ENCODE measurements at regions not wholly inside any gene's neighbourhood (a gene's known extent, or its start where the extent isn't known, plus 50 kb on each side); places are given as distances from the start of the nearest gene placed in this dataset.
"Not testable (repeated sequence)": the region's sequence is repeated elsewhere in the genome, so short reads cannot be mapped to it uniquely, and the experiment has no call there.

- FAIRE-seq = peak; percentile 84
Observed at GRCh38 chr2:226185616-226186211, 613.9 kb downstream of the IRS1 start.

- no peak for FAIRE-seq
Observed at GRCh38 chr2:226184940-226185615, 614.5 kb downstream of the IRS1 start.

GRCh38 chr2:226184540-226184939 is 615.1 kb downstream of the IRS1 start:
- FAIRE-seq = no peak

GRCh38 chr2:226183550-226183949 is 616.1 kb downstream of the IRS1 start:
- FAIRE-seq = no peak

- FAIRE-seq = no peak
Observed at GRCh38 chr2:226183033-226183432, 616.6 kb downstream of the IRS1 start.

DNA sequence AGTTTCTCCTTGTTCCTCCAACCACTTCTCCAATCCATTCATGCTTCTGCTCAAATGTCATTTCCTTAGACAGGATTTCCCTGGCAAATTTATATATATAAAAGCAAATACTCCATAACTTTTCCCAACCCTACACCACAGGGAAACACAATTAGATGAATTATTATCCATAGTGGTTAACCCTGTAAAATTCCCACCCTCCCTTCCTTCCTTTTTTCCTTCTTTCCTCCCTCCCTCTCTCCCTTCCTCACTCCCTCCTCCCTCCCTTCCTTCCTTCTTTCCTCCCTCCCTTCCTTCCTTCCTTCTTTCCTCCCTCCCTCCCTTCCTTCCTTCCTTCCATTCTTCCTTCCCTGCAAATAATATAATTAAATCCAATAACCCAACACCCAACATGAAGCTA is 617.7 kb downstream of the IRS1 start:
- FAIRE-seq = no peak

GRCh38 chr2:226180281-226180884 is 619.2 kb downstream of the IRS1 start:
- FAIRE-seq = no peak

DNA sequence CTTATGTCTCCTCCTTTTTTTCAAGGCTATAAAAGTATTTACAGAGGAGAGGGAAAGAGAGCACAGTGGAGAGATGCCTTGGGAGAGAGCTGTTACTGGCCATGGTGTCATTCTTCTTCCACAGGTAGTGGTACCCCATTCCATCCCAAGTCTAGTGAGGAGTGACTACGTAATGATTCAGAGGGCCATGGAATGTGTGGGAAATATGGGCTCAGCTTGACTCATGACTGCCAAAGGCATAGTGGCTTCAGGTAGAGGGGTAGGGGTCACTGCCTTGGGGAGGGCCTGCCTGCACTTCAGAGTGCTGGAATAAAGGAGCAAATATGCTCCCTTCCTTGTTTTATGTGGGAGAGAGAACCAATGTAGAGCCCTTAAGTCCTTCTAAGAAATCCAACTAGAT is 620.6 kb downstream of the IRS1 start:
- no peak for FAIRE-seq

- FAIRE-seq = no peak
Observed at GRCh38 chr2:226176283-226176984, 623.2 kb downstream of the IRS1 start.

GRCh38 chr2:226174390-226174789 is 625.2 kb downstream of the IRS1 start:
- FAIRE-seq = no peak

GRCh38 chr2:226172939-226173338 is 626.7 kb downstream of the IRS1 start:
- no peak for FAIRE-seq

GRCh38 chr2:226172309-226172708 is 627.3 kb downstream of the IRS1 start:
- FAIRE-seq = no peak

DNA sequence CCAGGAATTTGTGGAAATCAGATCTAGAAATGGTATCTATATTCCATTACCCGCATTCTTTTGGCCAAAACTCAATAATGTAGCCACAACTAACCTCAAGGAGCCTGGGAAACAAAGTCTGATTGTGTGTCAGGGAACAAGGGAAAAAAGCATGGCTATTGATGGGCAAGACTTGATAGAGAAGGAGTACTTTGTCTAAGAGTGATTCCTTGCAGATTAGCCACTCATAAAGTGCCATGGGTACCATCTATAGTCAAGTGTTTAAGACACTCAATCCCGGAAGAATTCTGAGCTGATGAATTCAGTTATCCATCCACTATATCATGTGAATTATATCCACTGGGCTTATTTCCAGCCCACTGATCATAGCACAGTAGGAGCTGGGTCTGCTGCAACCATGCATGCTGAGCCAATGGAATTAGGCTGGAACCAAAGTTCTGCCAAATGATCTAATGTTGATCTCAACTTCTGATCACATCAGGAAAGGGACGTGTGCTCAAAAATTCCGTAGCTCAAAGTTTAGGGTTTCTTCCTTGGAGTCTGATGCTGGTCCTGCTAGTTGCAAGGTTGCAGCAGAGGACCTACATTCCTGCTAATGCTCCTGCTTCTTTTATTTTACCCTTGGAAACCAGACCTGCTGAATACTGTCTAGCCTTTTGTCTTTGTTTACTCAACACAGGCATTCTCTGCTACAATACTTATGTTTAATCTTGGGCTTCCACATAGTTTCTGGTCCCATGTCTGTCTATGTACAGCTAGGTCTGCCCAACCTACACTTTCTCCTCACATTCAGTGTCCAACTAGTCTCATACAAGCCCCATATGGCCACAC is 629.7 kb downstream of the IRS1 start:
- FAIRE-seq = no peak

DNA sequence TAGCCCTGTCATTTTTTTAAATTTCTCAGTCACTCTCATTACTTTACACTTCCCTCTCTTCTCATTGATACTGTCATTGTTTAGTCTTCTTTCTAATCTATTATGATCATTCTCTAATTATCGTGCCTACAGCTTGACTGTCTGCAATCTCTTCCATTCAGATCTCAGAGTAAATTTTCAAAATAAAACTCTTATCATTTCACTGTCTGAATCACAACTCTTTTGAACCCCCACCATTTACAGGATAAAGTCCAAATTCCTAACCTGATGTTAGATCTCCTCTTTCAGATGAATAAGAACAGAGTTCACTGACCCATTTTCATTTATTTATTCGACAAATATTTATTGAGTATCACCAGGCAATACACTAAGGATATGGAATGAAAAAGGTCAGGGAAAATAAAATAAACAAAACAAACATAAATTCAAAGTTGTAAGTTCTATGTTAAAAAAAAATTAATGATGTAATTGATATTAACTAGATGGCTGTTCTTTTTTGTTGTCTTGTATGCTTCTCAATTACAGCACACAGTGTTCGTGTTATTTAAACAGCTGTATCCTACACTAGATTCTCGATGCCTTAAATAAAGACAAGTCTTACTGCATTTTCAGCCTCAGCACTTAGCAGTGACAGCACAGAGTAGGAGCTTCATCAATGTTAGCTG is 631.0 kb downstream of the IRS1 start:
- no peak for FAIRE-seq

GRCh38 chr2:226164512-226164911 is 635.1 kb downstream of the IRS1 start:
- FAIRE-seq = no peak

- not testable (repeated sequence) for FAIRE-seq
Observed at GRCh38 chr2:226160617-226161016, 639.0 kb downstream of the IRS1 start.

- FAIRE-seq = peak; percentile 15
Observed at GRCh38 chr2:226159875-226160479, 639.6 kb downstream of the IRS1 start.

DNA sequence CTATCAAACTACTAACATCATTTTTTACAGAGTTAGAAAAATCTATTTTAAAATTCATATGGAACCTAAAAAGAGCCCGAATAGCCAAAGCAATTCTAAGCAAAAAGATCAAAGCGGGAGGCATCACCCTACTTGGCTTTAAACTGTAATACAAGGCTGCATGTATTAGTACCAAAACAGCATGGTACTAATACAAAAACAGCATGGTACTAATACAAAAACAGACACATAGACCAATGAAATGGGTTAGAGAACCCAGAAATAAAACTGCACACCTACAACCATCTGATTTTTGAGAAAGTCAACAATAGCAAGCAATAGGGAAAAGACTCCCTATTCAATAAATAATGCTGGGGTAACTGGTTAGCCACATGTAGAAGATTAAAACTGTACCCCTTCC is 640.7 kb downstream of the IRS1 start:
- no peak for FAIRE-seq

DNA sequence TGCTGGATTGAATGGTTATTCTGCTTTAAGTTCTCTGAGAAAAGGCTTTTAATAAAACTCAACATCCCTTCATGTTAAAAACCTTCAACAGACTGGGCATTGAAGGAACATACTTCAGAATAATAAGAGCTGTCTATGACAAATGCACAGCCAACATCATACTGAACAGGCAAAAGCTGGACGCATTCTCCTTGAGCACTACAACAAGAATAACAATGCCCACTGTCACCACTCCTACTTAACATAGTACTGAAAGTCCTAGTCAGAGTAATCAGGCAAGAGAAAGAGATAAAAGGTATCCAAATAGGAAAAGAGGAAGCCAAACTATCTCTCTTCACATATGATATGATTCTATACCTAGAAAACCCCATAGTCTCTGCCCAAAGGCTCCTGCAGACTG is 641.4 kb downstream of the IRS1 start:
- no peak for FAIRE-seq

- FAIRE-seq = no peak
Observed at GRCh38 chr2:226155093-226155875, 644.3 kb downstream of the IRS1 start.

- FAIRE-seq = no peak
Observed at GRCh38 chr2:226154610-226155009, 645.0 kb downstream of the IRS1 start.

Data from endometrium (tissue), 2 donors.